ENCODE measurements at regions not wholly inside any gene's neighbourhood (a gene's known extent, or its start where the extent isn't known, plus 50 kb on each side); places are given as distances from the start of the nearest gene placed in this dataset.
A peak's percentile ranks its signal among the peaks of the same experiment; 100 is the strongest.
"Not testable (repeated sequence)": the region's sequence is repeated elsewhere in the genome, so short reads cannot be mapped to it uniquely, and the experiment has no call there.

GRCh38 chr1:30101487-30102227 is 621.7 kb downstream of the MATN1 start:
- no peak for DNase-seq

- DNase-seq, result no peak
These were observed 622.4 kb downstream of the MATN1 start for GRCh38 chr1:30101016-30101415.

GRCh38 chr1:30100524-30100862 is 622.9 kb downstream of the MATN1 start:
- DNase-seq, result no peak

- DNase-seq, result no peak
These were observed 623.5 kb downstream of the MATN1 start for GRCh38 chr1:30099587-30100523.

- not testable (repeated sequence) for DNase-seq
These were observed 625.5 kb downstream of the MATN1 start for GRCh38 chr1:30097851-30098250.

- no peak for DNase-seq
These were observed 627.8 kb downstream of the MATN1 start for GRCh38 chr1:30095451-30096025.

GRCh38 chr1:30095051-30095450 is 628.3 kb downstream of the MATN1 start:
- no peak for DNase-seq

- DNase-seq, result no peak
These were observed 631.1 kb downstream of the MATN1 start for GRCh38 chr1:30092051-30092858.

- DNase-seq, result no peak
These were observed 633.1 kb downstream of the MATN1 start for GRCh38 chr1:30090162-30090820.

GRCh38 chr1:30089024-30089430 is 634.4 kb downstream of the MATN1 start:
- DNase-seq, result no peak

- DNase-seq, result no peak
These were observed 634.8 kb downstream of the MATN1 start for GRCh38 chr1:30088594-30088993.

- no peak for DNase-seq
These were observed 635.9 kb downstream of the MATN1 start for GRCh38 chr1:30087465-30087864.

GRCh38 chr1:30085811-30086770 is 637.3 kb downstream of the MATN1 start:
- peak; percentile 61 for DNase-seq

- DNase-seq, result no peak
These were observed 638.3 kb downstream of the MATN1 start for GRCh38 chr1:30084909-30085571.

GRCh38 chr1:30083800-30084464 is 639.5 kb downstream of the MATN1 start:
- peak; percentile 85 for DNase-seq

- no peak for DNase-seq
These were observed 641.8 kb downstream of the MATN1 start for GRCh38 chr1:30081379-30082102.

GRCh38 chr1:30075916-30076315 is 647.5 kb downstream of the MATN1 start:
- DNase-seq, result not testable (repeated sequence)

GRCh38 chr1:30068787-30069472 is 654.5 kb downstream of the MATN1 start:
- no peak for DNase-seq

- no peak for DNase-seq
These were observed 658.8 kb downstream of the MATN1 start for GRCh38 chr1:30064547-30064946.
